H1 (cell line): ENCODE measurements at regions not wholly inside any gene's neighbourhood (a gene's known extent, or its start where the extent isn't known, plus 50 kb on each side); places are given as distances from the start of the nearest gene placed in this dataset.

Experiments used
- CTCF ChIA-PET: fragments of 300-600 bp; sonication (Branson Sonifier 250); formaldehyde crosslinking; loops from one replicate; lab custom pipeline; 2021; ENCODE audit not compliant: partially characterized antibody; lab: Charles Lee
- POLR2A ChIA-PET: fragments of 300-600 bp; sonication (Branson Sonifier 250); formaldehyde crosslinking; loops from one replicate; lab custom pipeline; 2021; ENCODE audit warnings: inconsistent platforms; ENCODE audit not compliant: partially characterized antibody; lab: Charles Lee
- DNase-seq, 2 experiments: peaks; one replicate each; pipeline versions ENCODE4 v3.0.0 to v3.0.0-alpha.2; 2010 to 2022; ENCODE audit warnings: low spot score in 2 of 2, low read depth in 1 of 2, mixed read lengths in 1 of 2
- FAIRE-seq: peaks from 2 replicates; lab custom pipeline; 2011; peaks lifted over from hg19 to GRCh38; lab: Jason Lieb, UNC
- H2AFZ ChIP-seq: 2 replicates; pipeline ENCODE4 v1.8.1; 2012; ENCODE audit warnings: low read length, inconsistent platforms
- H2AK5ac ChIP-seq: 2 replicates; pipeline ENCODE4 v1.6.1; 2013; ENCODE audit warnings: low read depth, low read length
- H2BK120ac ChIP-seq: replicated peaks from 2 replicates; pipeline ENCODE3; 2013; ENCODE audit warnings: low read depth, low read length, inconsistent platforms
- H2BK12ac ChIP-seq: 2 replicates; pipeline ENCODE4 v1.6.1; 2013; ENCODE audit warnings: low read depth, low read length
- H2BK15ac ChIP-seq: 2 replicates; pipeline ENCODE4 v1.6.1; 2013; ENCODE audit warnings: low read length
- H2BK20ac ChIP-seq: 2 replicates; pipeline ENCODE4 v1.6.1; 2013; ENCODE audit warnings: low read length
- H2BK5ac ChIP-seq: 2 replicates; pipeline ENCODE4 v1.6.1; 2013; ENCODE audit warnings: low read depth, low read length
- H3K14ac ChIP-seq: 2 replicates; pipeline ENCODE4 v1.6.1; 2013; ENCODE audit warnings: inconsistent platforms; ENCODE audit not compliant: insufficient read length
- H3K18ac ChIP-seq: 2 replicates; pipeline ENCODE4 v1.6.1; 2013; ENCODE audit warnings: low read length; ENCODE audit errors: extremely low read depth
- H3K23ac ChIP-seq: 2 replicates; pipeline ENCODE4 v1.6.1; 2013; ENCODE audit warnings: inconsistent platforms; ENCODE audit not compliant: insufficient read length
- H3K23me2 ChIP-seq: 2 replicates; pipeline ENCODE4 v1.6.1; 2013; ENCODE audit warnings: low read depth, low read length
- H3K27ac ChIP-seq: 2 replicates; pipeline ENCODE4 v1.6.1; 2011; ENCODE audit warnings: low read depth, low read length, inconsistent platforms
- H3K27me3 ChIP-seq, 4 experiments: replicated peaks in 1 of 4; 1 replicate in 1 of 4; 2 replicates in 3 of 4; pipeline versions ENCODE4 v1.6.1 to v1.8.1; 2011 to 2013; ENCODE audit warnings: low read length in 3 of 4, mild to moderate bottlenecking in 3 of 4, inconsistent platforms in 2 of 4, mixed read lengths in 2 of 4, moderate library complexity in 1 of 4; ENCODE audit not compliant: control insufficient read depth in 3 of 4, insufficient read depth in 3 of 4; ENCODE audit errors: extremely low read depth in 1 of 4
- H3K36me3 ChIP-seq, 4 experiments: 2 replicates each; pipeline versions ENCODE4 v1.6.1 to v1.8.1; 2011 to 2013; ENCODE audit warnings: mild to moderate bottlenecking in 4 of 4, low read length in 3 of 4, moderate library complexity in 2 of 4, control low read depth in 1 of 4, inconsistent platforms in 1 of 4; ENCODE audit not compliant: insufficient read depth in 4 of 4, control insufficient read depth in 2 of 4
- H3K4ac ChIP-seq: replicated peaks from 2 replicates; pipeline ENCODE3; 2013; ENCODE audit warnings: low read length, low read depth, mixed read lengths, inconsistent platforms; ENCODE audit not compliant: insufficient read length
- H3K4me1 ChIP-seq, 4 experiments: replicated peaks in 1 of 4; 1 replicate in 1 of 4; 2 replicates in 3 of 4; pipeline versions ENCODE4 v1.6.1 to v1.8.1; 2011 to 2013; ENCODE audit warnings: low read length in 3 of 4, inconsistent platforms in 2 of 4, mixed read lengths in 1 of 4; ENCODE audit not compliant: insufficient read depth in 4 of 4, control insufficient read depth in 3 of 4
- H3K4me2 ChIP-seq, 2 experiments: 2 replicates each; pipeline versions ENCODE4 v1.6.1 to v1.8.1; 2011 to 2013; ENCODE audit warnings: low read depth in 2 of 2, low read length in 2 of 2, control low read depth in 1 of 2, inconsistent platforms in 1 of 2, mild to moderate bottlenecking in 1 of 2; ENCODE audit not compliant: insufficient read depth in 1 of 2
- H3K4me3 ChIP-seq, 4 experiments: fragments of 200-600, 300-600 bp in 1 of 4; sonication (generic), shearing (Covaris generic), sonication (Bioruptor Twin) in 1 of 4; 2 replicates each; pipeline versions ENCODE4 v1.5.1 to v1.8.1; 2011 to 2016; ENCODE audit warnings: low read length in 4 of 4, low read depth in 3 of 4, control low read depth in 2 of 4, inconsistent platforms in 2 of 4, mild to moderate bottlenecking in 2 of 4, mixed read lengths in 1 of 4, moderate library complexity in 1 of 4; ENCODE audit not compliant: insufficient read depth in 2 of 4; ENCODE audit errors: extremely low read depth in 1 of 4
- H3K56ac ChIP-seq: replicated peaks from 2 replicates; pipeline ENCODE3; 2013; ENCODE audit warnings: low read depth, mild to moderate bottlenecking, mixed read lengths, low read length, inconsistent platforms; ENCODE audit not compliant: insufficient read length
- H3K79me1 ChIP-seq: 2 replicates; pipeline ENCODE4 v1.6.1; 2013; ENCODE audit warnings: low read depth, low read length, control low read depth
- H3K79me2 ChIP-seq, 2 experiments: 2 replicates each; pipeline versions ENCODE4 v1.6.1 to v1.8.1; 2012 to 2013; ENCODE audit warnings: low read length in 2 of 2, mild to moderate bottlenecking in 2 of 2, inconsistent platforms in 1 of 2; ENCODE audit not compliant: insufficient read depth in 2 of 2, control insufficient read depth in 1 of 2
- H3K9ac ChIP-seq, 4 experiments: replicated peaks in 1 of 4; 1 replicate in 1 of 4; 2 replicates in 3 of 4; pipeline versions ENCODE4 v1.6.1 to v1.8.1; 2011 to 2013; ENCODE audit warnings: low read depth in 3 of 4, low read length in 3 of 4, control low read depth in 2 of 4, mild to moderate bottlenecking in 2 of 4, moderate library complexity in 2 of 4, inconsistent platforms in 1 of 4; ENCODE audit errors: extremely low read depth in 1 of 4
- H3K9me3 ChIP-seq, 2 experiments: 2 replicates each; pipeline versions ENCODE4 v1.6.1 to v1.8.1; 2012 to 2013; ENCODE audit warnings: mild to moderate bottlenecking in 2 of 2, moderate library complexity in 2 of 2, control low read depth in 1 of 2, inconsistent platforms in 1 of 2, low read depth in 1 of 2, low read length in 1 of 2, mixed read lengths in 1 of 2; ENCODE audit not compliant: insufficient read depth in 2 of 2
- H4K20me1 ChIP-seq, 2 experiments: replicated peaks in 1 of 2; 2 replicates each; pipeline versions ENCODE3 to v1.8.1; 2011 to 2013; ENCODE audit warnings: inconsistent platforms in 2 of 2, low read length in 2 of 2, mild to moderate bottlenecking in 1 of 2; ENCODE audit not compliant: insufficient read depth in 2 of 2, control insufficient read depth in 1 of 2
- H4K5ac ChIP-seq: 2 replicates; pipeline ENCODE4 v1.6.1; 2013; ENCODE audit warnings: low read length, low read depth, mixed read lengths, inconsistent platforms; ENCODE audit not compliant: insufficient read length
- H4K8ac ChIP-seq: 2 replicates; pipeline ENCODE4 v1.8.0; 2013; ENCODE audit warnings: mild to moderate bottlenecking, moderate library complexity, low read length, inconsistent platforms; ENCODE audit not compliant: insufficient read depth; ENCODE audit errors: extremely low read depth
- H4K91ac ChIP-seq: replicated peaks from 2 replicates; pipeline ENCODE3; 2013; ENCODE audit warnings: low read length, mixed read lengths, inconsistent platforms; ENCODE audit not compliant: insufficient read length
- CBX8 ChIP-seq: fragments of 300-800, 300-1000 bp; sonication (generic); IDR thresholded peaks from 2 replicates; pipeline ENCODE4 v1.7.1; 2016; ENCODE audit warnings: low read depth, low read length, borderline replicate concordance
- CHD1 ChIP-seq: IDR thresholded peaks from 2 replicates; pipeline ENCODE4 v1.6.1; 2012; ENCODE audit warnings: low read depth, low read length, improper control_type of control experiment
- EP300 ChIP-seq, 2 experiments: IDR thresholded peaks; 1 replicate in 1 of 2; 2 replicates in 1 of 2; pipeline ENCODE4 v1.6.1; 2011 to 2012; ENCODE audit warnings: low read depth in 2 of 2, low read length in 2 of 2, mild to moderate bottlenecking in 2 of 2, borderline replicate concordance in 1 of 2, inconsistent platforms in 1 of 2, moderate library complexity in 1 of 2
- GTF2F1 ChIP-seq: IDR thresholded peaks from 2 replicates; pipeline ENCODE4 v1.6.1; 2012; ENCODE audit warnings: low read depth, low read length, improper control_type of control experiment, borderline replicate concordance
- JUN ChIP-seq: IDR thresholded peaks from 2 replicates; pipeline ENCODE4 v1.6.1; 2011; ENCODE audit warnings: low read depth, mild to moderate bottlenecking, improper control_type of control experiment, low read length
- MAFK ChIP-seq: IDR thresholded peaks from 2 replicates; pipeline ENCODE4 v1.6.1; 2012; ENCODE audit warnings: low read depth, mild to moderate bottlenecking, improper control_type of control experiment, low read length
- PHF8 ChIP-seq: fragments of 200-600 bp; sonication (generic); conservative IDR thresholded peaks from 2 replicates; pipeline ENCODE4 v1.7.1; 2012; ENCODE audit warnings: low read depth, mild to moderate bottlenecking, inconsistent platforms, low read length, moderate library complexity
- POU5F1 ChIP-seq: IDR thresholded peaks from 2 replicates; pipeline ENCODE4 v1.6.1; 2011; ENCODE audit warnings: low read depth, mild to moderate bottlenecking, low read length, moderate library complexity
- RNF2 ChIP-seq: fragments of 200-900, 300-1000 bp; sonication (generic); IDR thresholded peaks from 2 replicates; pipeline ENCODE4 v1.7.1; 2016; ENCODE audit warnings: borderline replicate concordance, low read depth, mild to moderate bottlenecking, antibody characterized with exemption, low read length; ENCODE audit not compliant: poor library complexity, severe bottlenecking; ENCODE audit errors: missing control alignments
- SRF ChIP-seq: IDR thresholded peaks from 2 replicates; pipeline ENCODE4 v1.6.1; 2011; ENCODE audit warnings: mild to moderate bottlenecking, low read depth, low read length, moderate library complexity
- TBP ChIP-seq: IDR thresholded peaks from 2 replicates; pipeline ENCODE4 v1.6.1; 2011; ENCODE audit warnings: low read depth, low read length, improper control_type of control experiment
- TCF12 ChIP-seq: IDR thresholded peaks from 2 replicates; pipeline ENCODE4 v1.6.1; 2011; ENCODE audit warnings: low read depth, mild to moderate bottlenecking, low read length
- TEAD4 ChIP-seq: IDR thresholded peaks from 2 replicates; pipeline ENCODE4 v1.6.1; 2012; ENCODE audit warnings: low read depth, low read length, inconsistent platforms, mixed read lengths
- TF ChIP-seq, protein P1 (sequence below): IDR thresholded peaks from 2 replicates; pipeline ENCODE4 v1.6.1; 2011; ENCODE audit warnings: low read depth, mild to moderate bottlenecking, low read length; ENCODE audit not compliant: insufficient read depth

DNA sequence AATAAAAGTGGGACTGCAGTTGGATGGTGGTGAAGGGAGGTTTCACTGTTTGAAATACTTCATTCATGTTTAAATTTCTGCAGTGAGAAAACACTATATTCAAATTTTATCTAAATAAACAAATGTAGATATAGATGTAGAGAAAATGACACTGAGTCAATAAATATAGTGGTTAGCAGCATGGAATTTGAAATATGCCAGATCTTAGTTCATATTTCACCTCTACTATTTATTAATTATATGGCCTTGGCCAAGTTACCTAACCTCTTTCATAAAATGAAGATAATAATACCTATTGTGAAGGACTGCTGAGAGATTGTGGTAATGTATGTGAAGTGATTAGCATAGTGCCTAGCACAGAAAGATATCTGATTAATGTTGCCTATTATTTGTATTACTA is 70.5 kb downstream of the AGTR2 start (continued):
- TF ChIP-seq MAFK (no peak), TCF12 (no peak)

DNA sequence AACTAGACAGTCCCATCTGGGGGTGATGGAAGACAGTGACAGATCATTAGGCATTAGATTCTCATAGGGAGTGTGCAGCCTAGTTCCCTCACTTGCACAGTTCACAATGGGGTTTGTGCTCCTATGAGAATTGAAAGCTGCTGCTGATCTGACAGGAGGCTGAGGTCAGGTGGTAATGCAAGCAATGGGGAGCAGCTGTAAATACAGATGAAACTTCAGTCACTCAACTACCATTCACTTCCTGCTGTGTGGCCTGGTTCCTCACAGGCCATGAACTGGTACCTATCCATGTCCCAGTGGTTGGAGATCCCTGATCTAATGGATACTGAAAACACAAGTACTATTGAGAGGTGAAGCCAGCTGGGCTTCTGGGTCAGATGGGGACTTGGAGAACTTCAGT is 72.5 kb downstream of the AGTR2 start:
- no peak overlapping the region for H2BK20ac ChIP-seq
- no peaks in the 10 kb centered on the region for H3K79me2 ChIP-seq
- H3K4me1 ChIP-seq = no peaks in the 10 kb centered on the region
- H4K8ac ChIP-seq = no peak overlapping the region
- no peak overlapping the region for H4K91ac ChIP-seq
- no peak overlapping the region for H2BK15ac ChIP-seq
- no peak overlapping the region for H2AK5ac ChIP-seq
- H3K36me3 ChIP-seq = no peaks in the 10 kb centered on the region
- peaks cover 0 to 6% of the 10 kb centered on the region in 2 experiments; a peak in 1 of 4 replicates for H3K9me3 ChIP-seq
- H3K79me1 ChIP-seq = no peaks in the 10 kb centered on the region
- FAIRE-seq (no peak), DNase-seq (no peak)
- no peaks in the 10 kb centered on the region for H3K27me3 ChIP-seq
- H3K27ac ChIP-seq = no peak overlapping the region
- H3K23ac ChIP-seq = no peak overlapping the region
- no peak overlapping the region for H3K4me2 ChIP-seq
- no peak overlapping the region for H3K9ac ChIP-seq
- no peak overlapping the region for H3K4ac ChIP-seq
- no peak overlapping the region for H2BK12ac ChIP-seq
- ChIA-PET CTCF (no interaction called here), POLR2A (no interaction called here)
- no peak overlapping the region for H2AFZ ChIP-seq
- no peak overlapping the region for H3K56ac ChIP-seq
- no peak overlapping the region for H3K18ac ChIP-seq
- no peak overlapping the region for H2BK5ac ChIP-seq
- H4K20me1 ChIP-seq = no peaks in the 10 kb centered on the region
- no peak overlapping the region for H3K14ac ChIP-seq
- H2BK120ac ChIP-seq = no peak overlapping the region
- no peak overlapping the region for H3K4me3 ChIP-seq
- no peak overlapping the region for H4K5ac ChIP-seq
- no peaks in the 10 kb centered on the region for H3K23me2 ChIP-seq
- no peak for TF ChIP-seq TBP
- TF ChIP-seq POU5F1 = no peak
- TF ChIP-seq JUN = no peak
- TF ChIP-seq GTF2F1 = no peak
- no peak for TF ChIP-seq SRF
- no peak for TF ChIP-seq PHF8
- TF ChIP-seq CBX8 = no peak
- TF ChIP-seq, protein P1, sequence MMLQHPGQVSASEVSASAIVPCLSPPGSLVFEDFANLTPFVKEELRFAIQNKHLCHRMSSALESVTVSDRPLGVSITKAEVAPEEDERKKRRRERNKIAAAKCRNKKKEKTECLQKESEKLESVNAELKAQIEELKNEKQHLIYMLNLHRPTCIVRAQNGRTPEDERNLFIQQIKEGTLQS = no peak
- no peak for TF ChIP-seq RNF2
- no peak for TF ChIP-seq TEAD4
- no peak for TF ChIP-seq EP300 (IDR thresholded peaks at IDR 0.05; ENCODE audit: borderline replicate concordance in 1 of 2, low read depth in 2 of 2, low read length in 2 of 2)
- TF ChIP-seq CHD1 = no peak
